HL-60 (cell line): ENCODE measurements at regions not wholly inside any gene's neighbourhood (a gene's known extent, or its start where the extent isn't known, plus 50 kb on each side); places are given as distances from the start of the nearest gene placed in this dataset.

Experiments
- DNase-seq, 2 experiments: peaks; one replicate each; pipeline ENCODE4 v3.0.0-alpha.2; 2010 to 2020; ENCODE audit warnings: low read depth in 1 of 2, low spot score in 1 of 2
- H3K27ac ChIP-seq: fragments of 250-450 bp; sonication (Bioruptor Pico); replicated peaks from 2 replicates; pipeline ENCODE4 v1.5.1; 2020; ENCODE audit warnings: mild to moderate bottlenecking, moderate library complexity
- H3K27me3 ChIP-seq: fragments of 250-450 bp; sonication (Bioruptor Pico); 2 replicates; pipeline ENCODE4 v1.5.1; 2021; ENCODE audit warnings: mild to moderate bottlenecking, moderate library complexity; ENCODE audit not compliant: insufficient read depth, poor library complexity, severe bottlenecking
- H3K4me3 ChIP-seq: replicated peaks from 2 replicates; pipeline ENCODE4 v1.5.1; 2011; ENCODE audit warnings: mild to moderate bottlenecking, control low read depth, low read length; ENCODE audit not compliant: insufficient read depth
- GABPA ChIP-seq: IDR thresholded peaks from 2 replicates; pipeline ENCODE4 v1.6.1; 2012; ENCODE audit warnings: low read depth
- POLR2AphosphoS5 ChIP-seq: IDR thresholded peaks from 2 replicates; pipeline ENCODE4 v1.6.1; 2012; ENCODE audit warnings: low read depth
- SPI1 ChIP-seq: IDR thresholded peaks from 2 replicates; pipeline ENCODE4 v1.6.1; 2012; ENCODE audit warnings: low read depth, mild to moderate bottlenecking, borderline replicate concordance
- TF ChIP-seq, protein P1 (sequence below): IDR thresholded peaks from one replicate; pipeline ENCODE4 v1.5.1; 2011; ENCODE audit warnings: low read length, control low read depth, inconsistent platforms; ENCODE audit not compliant: insufficient read depth
- TF ChIP-seq, protein P2 (sequence below): IDR thresholded peaks from 2 replicates; pipeline ENCODE4 v1.6.1; 2012; ENCODE audit warnings: low read depth; ENCODE audit not compliant: insufficient replicate concordance

DNA sequence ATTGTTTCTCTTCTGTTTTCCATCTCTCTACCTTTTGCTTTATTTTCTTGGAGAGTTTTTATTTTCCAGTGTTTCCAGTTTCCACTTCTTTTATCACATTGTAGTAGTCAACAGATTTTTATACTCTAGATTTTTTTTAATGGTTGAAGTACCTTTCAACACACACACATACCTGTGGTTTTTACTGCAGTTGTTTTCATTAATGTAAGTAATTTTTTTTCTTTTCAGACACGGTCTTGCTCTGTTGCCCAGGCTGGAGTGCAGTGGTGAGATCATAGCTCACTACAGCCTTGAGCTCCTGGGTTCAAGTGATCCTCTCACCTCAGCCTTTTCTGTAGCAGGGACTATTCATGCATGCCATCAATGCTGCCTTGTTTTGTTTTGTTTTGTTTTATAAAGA, 472.5 kb upstream of the SGO1 start:
- Histone ChIP-seq H3K4me3 (no peak overlapping the region), H3K27me3 (no peaks in the 10 kb centered on the region), H3K27ac (no peak overlapping the region)
- no peak for TF ChIP-seq GABPA
- TF ChIP-seq, protein P1, sequence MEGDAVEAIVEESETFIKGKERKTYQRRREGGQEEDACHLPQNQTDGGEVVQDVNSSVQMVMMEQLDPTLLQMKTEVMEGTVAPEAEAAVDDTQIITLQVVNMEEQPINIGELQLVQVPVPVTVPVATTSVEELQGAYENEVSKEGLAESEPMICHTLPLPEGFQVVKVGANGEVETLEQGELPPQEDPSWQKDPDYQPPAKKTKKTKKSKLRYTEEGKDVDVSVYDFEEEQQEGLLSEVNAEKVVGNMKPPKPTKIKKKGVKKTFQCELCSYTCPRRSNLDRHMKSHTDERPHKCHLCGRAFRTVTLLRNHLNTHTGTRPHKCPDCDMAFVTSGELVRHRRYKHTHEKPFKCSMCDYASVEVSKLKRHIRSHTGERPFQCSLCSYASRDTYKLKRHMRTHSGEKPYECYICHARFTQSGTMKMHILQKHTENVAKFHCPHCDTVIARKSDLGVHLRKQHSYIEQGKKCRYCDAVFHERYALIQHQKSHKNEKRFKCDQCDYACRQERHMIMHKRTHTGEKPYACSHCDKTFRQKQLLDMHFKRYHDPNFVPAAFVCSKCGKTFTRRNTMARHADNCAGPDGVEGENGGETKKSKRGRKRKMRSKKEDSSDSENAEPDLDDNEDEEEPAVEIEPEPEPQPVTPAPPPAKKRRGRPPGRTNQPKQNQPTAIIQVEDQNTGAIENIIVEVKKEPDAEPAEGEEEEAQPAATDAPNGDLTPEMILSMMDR = no peak
- TF ChIP-seq, protein P2, sequence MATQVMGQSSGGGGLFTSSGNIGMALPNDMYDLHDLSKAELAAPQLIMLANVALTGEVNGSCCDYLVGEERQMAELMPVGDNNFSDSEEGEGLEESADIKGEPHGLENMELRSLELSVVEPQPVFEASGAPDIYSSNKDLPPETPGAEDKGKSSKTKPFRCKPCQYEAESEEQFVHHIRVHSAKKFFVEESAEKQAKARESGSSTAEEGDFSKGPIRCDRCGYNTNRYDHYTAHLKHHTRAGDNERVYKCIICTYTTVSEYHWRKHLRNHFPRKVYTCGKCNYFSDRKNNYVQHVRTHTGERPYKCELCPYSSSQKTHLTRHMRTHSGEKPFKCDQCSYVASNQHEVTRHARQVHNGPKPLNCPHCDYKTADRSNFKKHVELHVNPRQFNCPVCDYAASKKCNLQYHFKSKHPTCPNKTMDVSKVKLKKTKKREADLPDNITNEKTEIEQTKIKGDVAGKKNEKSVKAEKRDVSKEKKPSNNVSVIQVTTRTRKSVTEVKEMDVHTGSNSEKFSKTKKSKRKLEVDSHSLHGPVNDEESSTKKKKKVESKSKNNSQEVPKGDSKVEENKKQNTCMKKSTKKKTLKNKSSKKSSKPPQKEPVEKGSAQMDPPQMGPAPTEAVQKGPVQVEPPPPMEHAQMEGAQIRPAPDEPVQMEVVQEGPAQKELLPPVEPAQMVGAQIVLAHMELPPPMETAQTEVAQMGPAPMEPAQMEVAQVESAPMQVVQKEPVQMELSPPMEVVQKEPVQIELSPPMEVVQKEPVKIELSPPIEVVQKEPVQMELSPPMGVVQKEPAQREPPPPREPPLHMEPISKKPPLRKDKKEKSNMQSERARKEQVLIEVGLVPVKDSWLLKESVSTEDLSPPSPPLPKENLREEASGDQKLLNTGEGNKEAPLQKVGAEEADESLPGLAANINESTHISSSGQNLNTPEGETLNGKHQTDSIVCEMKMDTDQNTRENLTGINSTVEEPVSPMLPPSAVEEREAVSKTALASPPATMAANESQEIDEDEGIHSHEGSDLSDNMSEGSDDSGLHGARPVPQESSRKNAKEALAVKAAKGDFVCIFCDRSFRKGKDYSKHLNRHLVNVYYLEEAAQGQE = no peak
- no peak for TF ChIP-seq SPI1
- TF ChIP-seq POLR2AphosphoS5 = no peak
- DNase-seq = no peak

DNA sequence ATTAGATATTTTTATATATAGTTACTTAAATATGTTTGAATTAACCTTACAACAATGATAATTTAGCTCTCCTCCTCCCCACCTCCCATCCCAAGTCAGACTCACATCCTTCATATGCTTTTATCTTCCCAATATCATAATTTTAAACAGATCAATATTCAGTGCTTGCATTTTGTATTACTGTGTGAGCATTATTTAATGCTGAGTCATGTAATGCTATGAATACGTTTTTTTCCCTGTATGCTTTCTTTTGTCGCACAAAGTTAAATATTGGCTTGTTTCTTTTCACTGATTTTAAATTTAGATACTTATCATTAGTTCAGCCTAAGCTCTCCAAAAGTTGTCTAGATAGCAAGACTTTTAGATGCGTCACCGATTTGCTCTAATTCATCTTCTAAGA, 471.6 kb upstream of the SGO1 start:
- Histone ChIP-seq H3K27me3 (no peaks in the 10 kb centered on the region), H3K4me3 (no peak overlapping the region), H3K27ac (no peak overlapping the region)
- no peak for DNase-seq
- TF ChIP-seq GABPA (no peak), SPI1 (no peak), POLR2AphosphoS5 (no peak)
- TF ChIP-seq, protein P2 = no peak
- TF ChIP-seq, protein P1 = no peak

GRCh38 chr3:20652231-20652986, 466.4 kb upstream of the SGO1 start:
- H3K27ac ChIP-seq = no peak overlapping the region
- TF ChIP-seq POLR2AphosphoS5 (no peak), SPI1 (no peak), GABPA (no peak)
- TF ChIP-seq, protein P2 = no peak
- TF ChIP-seq, protein P1 = no peak

More at GRCh38 chr3:20652231-20652986, 466.4 kb upstream of the SGO1 start:
- no peak for DNase-seq
- Histone ChIP-seq H3K4me3 (no peak overlapping the region), H3K27me3 (no peaks in the 10 kb centered on the region)
